ENCODE measurements at regions not wholly inside any gene's neighbourhood (a gene's known extent, or its start where the extent isn't known, plus 50 kb on each side); places are given as distances from the start of the nearest gene placed in this dataset.

DNA sequence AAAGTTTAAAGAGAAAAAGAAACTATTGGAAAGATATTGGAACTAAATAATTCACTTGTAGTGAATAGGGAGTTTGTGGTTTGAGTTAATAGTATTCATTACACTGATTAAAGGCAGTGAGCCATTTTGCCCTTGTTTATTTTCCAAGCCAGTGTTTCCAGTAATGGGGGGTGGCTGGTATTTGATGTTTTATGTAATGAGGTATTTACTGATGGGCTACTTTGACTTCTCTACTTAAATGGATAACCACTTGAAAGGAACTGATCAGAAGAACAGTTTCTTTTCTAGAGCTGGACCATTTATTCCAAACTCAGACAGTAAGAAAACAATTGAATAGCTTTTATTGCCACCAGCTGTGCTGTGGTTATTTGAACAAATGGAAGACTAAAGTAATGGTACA, 227.0 kb upstream of the HDAC9 start:
- TF ChIP-seq EP300 (IDR thresholded peaks at IDR 0.05) (no peak), MYC (IDR thresholded peaks at IDR 0.05; ENCODE audit: borderline replicate concordance, low read length) (no peak), CEBPB (IDR thresholded peaks at IDR 0.05) (no peak), POLR2A (IDR thresholded peaks at IDR 0.05; ENCODE audit: low read length) (no peak), POLR2AphosphoS2 (conservative IDR thresholded peaks at IDR 0.05; ENCODE audit: low read length) (no peak), ZFP36 (IDR thresholded peaks at IDR 0.05; ENCODE audit: borderline replicate concordance, partially characterized antibody) (no peak), JUNB (IDR thresholded peaks at IDR 0.05) (no peak)
- TF ChIP-seq, protein P1, sequence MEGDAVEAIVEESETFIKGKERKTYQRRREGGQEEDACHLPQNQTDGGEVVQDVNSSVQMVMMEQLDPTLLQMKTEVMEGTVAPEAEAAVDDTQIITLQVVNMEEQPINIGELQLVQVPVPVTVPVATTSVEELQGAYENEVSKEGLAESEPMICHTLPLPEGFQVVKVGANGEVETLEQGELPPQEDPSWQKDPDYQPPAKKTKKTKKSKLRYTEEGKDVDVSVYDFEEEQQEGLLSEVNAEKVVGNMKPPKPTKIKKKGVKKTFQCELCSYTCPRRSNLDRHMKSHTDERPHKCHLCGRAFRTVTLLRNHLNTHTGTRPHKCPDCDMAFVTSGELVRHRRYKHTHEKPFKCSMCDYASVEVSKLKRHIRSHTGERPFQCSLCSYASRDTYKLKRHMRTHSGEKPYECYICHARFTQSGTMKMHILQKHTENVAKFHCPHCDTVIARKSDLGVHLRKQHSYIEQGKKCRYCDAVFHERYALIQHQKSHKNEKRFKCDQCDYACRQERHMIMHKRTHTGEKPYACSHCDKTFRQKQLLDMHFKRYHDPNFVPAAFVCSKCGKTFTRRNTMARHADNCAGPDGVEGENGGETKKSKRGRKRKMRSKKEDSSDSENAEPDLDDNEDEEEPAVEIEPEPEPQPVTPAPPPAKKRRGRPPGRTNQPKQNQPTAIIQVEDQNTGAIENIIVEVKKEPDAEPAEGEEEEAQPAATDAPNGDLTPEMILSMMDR (IDR thresholded peaks at IDR 0.05), result no peak
- TF ChIP-seq, protein P2, sequence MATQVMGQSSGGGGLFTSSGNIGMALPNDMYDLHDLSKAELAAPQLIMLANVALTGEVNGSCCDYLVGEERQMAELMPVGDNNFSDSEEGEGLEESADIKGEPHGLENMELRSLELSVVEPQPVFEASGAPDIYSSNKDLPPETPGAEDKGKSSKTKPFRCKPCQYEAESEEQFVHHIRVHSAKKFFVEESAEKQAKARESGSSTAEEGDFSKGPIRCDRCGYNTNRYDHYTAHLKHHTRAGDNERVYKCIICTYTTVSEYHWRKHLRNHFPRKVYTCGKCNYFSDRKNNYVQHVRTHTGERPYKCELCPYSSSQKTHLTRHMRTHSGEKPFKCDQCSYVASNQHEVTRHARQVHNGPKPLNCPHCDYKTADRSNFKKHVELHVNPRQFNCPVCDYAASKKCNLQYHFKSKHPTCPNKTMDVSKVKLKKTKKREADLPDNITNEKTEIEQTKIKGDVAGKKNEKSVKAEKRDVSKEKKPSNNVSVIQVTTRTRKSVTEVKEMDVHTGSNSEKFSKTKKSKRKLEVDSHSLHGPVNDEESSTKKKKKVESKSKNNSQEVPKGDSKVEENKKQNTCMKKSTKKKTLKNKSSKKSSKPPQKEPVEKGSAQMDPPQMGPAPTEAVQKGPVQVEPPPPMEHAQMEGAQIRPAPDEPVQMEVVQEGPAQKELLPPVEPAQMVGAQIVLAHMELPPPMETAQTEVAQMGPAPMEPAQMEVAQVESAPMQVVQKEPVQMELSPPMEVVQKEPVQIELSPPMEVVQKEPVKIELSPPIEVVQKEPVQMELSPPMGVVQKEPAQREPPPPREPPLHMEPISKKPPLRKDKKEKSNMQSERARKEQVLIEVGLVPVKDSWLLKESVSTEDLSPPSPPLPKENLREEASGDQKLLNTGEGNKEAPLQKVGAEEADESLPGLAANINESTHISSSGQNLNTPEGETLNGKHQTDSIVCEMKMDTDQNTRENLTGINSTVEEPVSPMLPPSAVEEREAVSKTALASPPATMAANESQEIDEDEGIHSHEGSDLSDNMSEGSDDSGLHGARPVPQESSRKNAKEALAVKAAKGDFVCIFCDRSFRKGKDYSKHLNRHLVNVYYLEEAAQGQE (IDR thresholded peaks at IDR 0.05), result no peak
